ENCODE measurements at regions not wholly inside any gene's neighbourhood (a gene's known extent, or its start where the extent isn't known, plus 50 kb on each side); places are given as distances from the start of the nearest gene placed in this dataset.

DNA sequence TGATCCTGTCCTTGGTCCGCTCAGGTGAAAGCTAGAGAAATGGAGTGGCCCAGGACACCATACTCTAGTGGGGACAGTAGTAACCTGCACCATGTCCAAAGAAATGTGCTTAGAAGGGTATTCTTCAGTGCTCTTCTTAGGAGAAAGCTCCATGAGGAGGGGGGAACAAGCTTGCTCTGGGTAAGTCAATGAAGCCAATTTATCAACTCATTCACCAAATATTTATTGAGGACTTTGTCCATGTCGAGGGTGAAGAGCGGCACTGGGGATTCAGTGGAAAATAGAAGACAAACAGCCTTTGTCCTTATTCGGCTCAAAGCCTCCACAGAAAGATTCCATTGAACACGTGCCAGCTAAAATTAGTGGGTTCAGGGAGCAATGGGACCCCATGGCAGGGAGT, 677.8 kb downstream of the BCL11B start:
- H3K9me1 ChIP-seq (replicated peaks; ENCODE audit: control insufficient read depth, extremely low read depth, insufficient read depth, low read length), result no peaks in the 10 kb centered on the region
- intact Hi-C loops (cut with micrococcal nuclease) (no loop called here), dilution Hi-C loops (cut with MboI; ENCODE audit: extremely low pct_ligation_motif_present, low sequenced_read_pairs) (no loop called here)
- POLR2A ChIA-PET, result no interaction called here
- H3K36me3 ChIP-seq (ENCODE audit: control insufficient read depth in 2 of 2, extremely low read depth in 1 of 2, insufficient read depth in 2 of 2, low read length in 2 of 2), result no peaks in the 10 kb centered on the region
- no peak overlapping the region for H2AFZ ChIP-seq (ENCODE audit: low read depth, low read length)
- H3K79me2 ChIP-seq (ENCODE audit: control insufficient read depth, insufficient read depth, low read length), result no peaks in the 10 kb centered on the region
- H3K4me2 ChIP-seq (ENCODE audit: insufficient read depth, low read length), result no peak overlapping the region
- H3K9ac ChIP-seq (replicated peaks; ENCODE audit: extremely low read depth, insufficient read depth, low read length), result no peak overlapping the region
- no TSS peak for BruUV-seq (replicated peaks)
- TF ChIP-seq POLR2AphosphoS5 (IDR thresholded peaks at IDR 0.05; ENCODE audit: insufficient read depth, low read depth, low read length) (no peak), MAX (IDR thresholded peaks at IDR 0.05; ENCODE audit: insufficient read depth, insufficient read length) (no peak), GATA2 (IDR thresholded peaks at IDR 0.05; ENCODE audit: insufficient read depth, insufficient read length, low read depth, low read length) (no peak), MYC (IDR thresholded peaks at IDR 0.05; ENCODE audit: low read depth, low read length) (no peak)
- no peaks in the 10 kb centered on the region for H3K4me1 ChIP-seq (ENCODE audit: control insufficient read depth, extremely low read depth, insufficient read depth, low read length)
- DNase-seq (ENCODE audit: low read depth, low spot score) (no peak), FAIRE-seq (no peak)
- CTCF ChIA-PET, result no interaction called here
- no peaks in the 10 kb centered on the region for H3K27me3 ChIP-seq (ENCODE audit: control insufficient read depth in 2 of 2, insufficient read depth in 2 of 2, low read length in 2 of 2)
- H4K20me1 ChIP-seq (replicated peaks; ENCODE audit: control insufficient read depth, extremely low read depth, insufficient read depth, low read length), result no peaks in the 10 kb centered on the region
- no peak overlapping the region for H3K27ac ChIP-seq (ENCODE audit: insufficient read depth, low read depth, low read length)
- no peaks in the 10 kb centered on the region for H3K9me3 ChIP-seq (replicated peaks; ENCODE audit: control insufficient read depth, insufficient read depth, low read length)
- H3K4me3 ChIP-seq (replicated peaks in 1 of 3; ENCODE audit: insufficient read depth in 1 of 3, low read depth in 1 of 3, low read length in 3 of 3), result no peak overlapping the region

DNA sequence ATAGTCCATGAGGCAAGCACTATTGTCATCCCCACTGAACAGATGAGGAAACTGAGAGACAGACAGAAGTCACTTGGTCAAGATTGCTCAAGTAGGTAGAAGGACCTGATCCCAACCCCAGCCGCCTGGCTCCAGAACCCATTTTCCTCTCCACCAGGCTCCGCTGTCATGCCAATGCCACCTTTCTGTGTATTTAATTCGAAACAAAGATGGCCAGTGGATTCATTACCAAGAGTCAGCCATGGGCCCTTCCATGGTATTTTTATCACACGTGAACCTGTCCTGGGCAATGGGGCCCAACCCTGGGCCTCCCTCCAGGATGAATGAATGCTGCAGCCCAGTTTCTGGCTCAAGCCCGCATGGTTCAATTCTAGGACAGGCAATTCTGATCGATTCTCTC, 673.4 kb downstream of the BCL11B start:
- Histone ChIP-seq H3K4me2 (ENCODE audit: insufficient read depth, low read length) (no peak overlapping the region), H4K20me1 (replicated peaks; ENCODE audit: control insufficient read depth, extremely low read depth, insufficient read depth, low read length) (no peaks in the 10 kb centered on the region), H3K27ac (ENCODE audit: insufficient read depth, low read depth, low read length) (no peak overlapping the region), H3K4me3 (replicated peaks in 1 of 3; ENCODE audit: insufficient read depth in 1 of 3, low read depth in 1 of 3, low read length in 3 of 3) (no peak overlapping the region), H3K4me1 (ENCODE audit: control insufficient read depth, extremely low read depth, insufficient read depth, low read length) (no peaks in the 10 kb centered on the region), H3K27me3 (ENCODE audit: control insufficient read depth in 2 of 2, insufficient read depth in 2 of 2, low read length in 2 of 2) (no peaks in the 10 kb centered on the region), H2AFZ (ENCODE audit: low read depth, low read length) (no peak overlapping the region), H3K9ac (replicated peaks; ENCODE audit: extremely low read depth, insufficient read depth, low read length) (no peak overlapping the region), H3K9me3 (replicated peaks; ENCODE audit: control insufficient read depth, insufficient read depth, low read length) (peaks cover 3% of the 10 kb centered on the region), H3K36me3 (ENCODE audit: control insufficient read depth in 2 of 2, extremely low read depth in 1 of 2, insufficient read depth in 2 of 2, low read length in 2 of 2) (no peaks in the 10 kb centered on the region), H3K79me2 (ENCODE audit: control insufficient read depth, insufficient read depth, low read length) (no peaks in the 10 kb centered on the region), H3K9me1 (replicated peaks; ENCODE audit: control insufficient read depth, extremely low read depth, insufficient read depth, low read length) (no peaks in the 10 kb centered on the region)
- BruUV-seq (replicated peaks), result no TSS peak
- TF ChIP-seq JUN (IDR thresholded peaks at IDR 0.05; ENCODE audit: borderline replicate concordance, insufficient read depth, insufficient read length, low read depth) (no peak), MAX (IDR thresholded peaks at IDR 0.05; ENCODE audit: insufficient read depth, insufficient read length) (no peak)
- no peak for DNase-seq (ENCODE audit: low read depth, low spot score)
- FAIRE-seq, result no peak
- dilution Hi-C loops (cut with MboI; ENCODE audit: extremely low pct_ligation_motif_present, low sequenced_read_pairs), result no loop called here
- ChIA-PET POLR2A (no interaction called here), CTCF (no interaction called here)
- intact Hi-C loops (cut with micrococcal nuclease), result no loop called here
